Erythroblast (primary cell): ENCODE measurements at regions not wholly inside any gene's neighbourhood (a gene's known extent, or its start where the extent isn't known, plus 50 kb on each side); places are given as distances from the start of the nearest gene placed in this dataset.

Source experiments
- GATA1 ChIP-seq: IDR thresholded peaks from 2 replicates; pipeline ENCODE4 v1.6.1; 2011; ENCODE audit warnings: low read depth, mild to moderate bottlenecking, control low read depth, low read length, moderate library complexity
- POLR2A ChIP-seq: IDR thresholded peaks from 2 replicates; pipeline ENCODE4 v1.6.1; 2011; ENCODE audit warnings: mild to moderate bottlenecking, low read length

DNA sequence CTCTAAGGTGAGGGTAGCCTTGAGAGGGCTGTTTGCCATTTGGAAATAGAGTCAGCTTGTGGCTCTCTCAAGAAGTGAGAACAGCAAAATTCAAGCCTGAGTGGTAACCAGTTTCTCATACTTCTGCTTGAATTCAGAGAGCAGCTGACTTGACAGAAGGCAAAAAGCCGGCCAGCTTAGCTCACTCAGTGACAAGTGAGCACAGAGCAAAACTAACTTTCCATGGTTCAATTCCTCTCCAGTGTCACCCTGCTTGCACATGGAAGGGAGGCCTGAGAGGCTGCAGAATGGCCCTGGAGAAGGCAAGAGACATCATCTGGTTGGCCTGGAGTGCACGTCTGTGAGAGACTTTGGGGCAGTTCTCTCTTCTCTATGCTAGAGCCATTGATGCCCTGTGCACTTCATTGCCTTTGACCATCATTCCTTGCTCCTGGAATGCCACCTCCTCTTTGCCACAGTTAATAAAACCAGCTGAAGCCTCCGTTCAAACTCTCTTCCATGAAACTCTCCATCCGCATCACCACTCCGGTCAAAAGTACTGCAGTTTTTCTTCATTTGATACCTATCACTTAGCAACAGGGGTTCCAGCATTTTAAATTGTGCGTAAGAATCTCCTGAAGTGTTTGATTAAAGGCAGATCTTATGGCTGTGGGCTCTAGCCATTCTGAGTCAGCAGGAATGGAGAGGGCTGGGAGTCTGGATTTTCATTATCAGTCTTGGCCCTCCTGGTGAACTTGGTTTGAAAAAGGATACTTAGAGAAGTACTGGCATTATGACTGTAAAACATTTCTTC lies 69.8 kb upstream of the PIK3CG start:
- TF ChIP-seq POLR2A (no peak), GATA1 (no peak)
